ENCODE measurements at regions not wholly inside any gene's neighbourhood (a gene's known extent, or its start where the extent isn't known, plus 50 kb on each side); places are given as distances from the start of the nearest gene placed in this dataset.

GRCh38 chr12:77746096-77746495 is 84.6 kb upstream of the NAV3 start:
- TF ChIP-seq CTCF (IDR thresholded peaks at IDR 0.05) (no peak), POLR2A (IDR thresholded peaks at IDR 0.05) (no peak), POLR2AphosphoS5 (IDR thresholded peaks at IDR 0.05) (no peak), EP300 (IDR thresholded peaks at IDR 0.05) (no peak)
